ENCODE measurements at regions not wholly inside any gene's neighbourhood (a gene's known extent, or its start where the extent isn't known, plus 50 kb on each side); places are given as distances from the start of the nearest gene placed in this dataset.
A peak's percentile ranks its signal among the peaks of the same experiment; 100 is the strongest.

GRCh38 chr2:67927501-67927900 is 135.3 kb downstream of the C1D start:
- no peak for DNase-seq

DNA sequence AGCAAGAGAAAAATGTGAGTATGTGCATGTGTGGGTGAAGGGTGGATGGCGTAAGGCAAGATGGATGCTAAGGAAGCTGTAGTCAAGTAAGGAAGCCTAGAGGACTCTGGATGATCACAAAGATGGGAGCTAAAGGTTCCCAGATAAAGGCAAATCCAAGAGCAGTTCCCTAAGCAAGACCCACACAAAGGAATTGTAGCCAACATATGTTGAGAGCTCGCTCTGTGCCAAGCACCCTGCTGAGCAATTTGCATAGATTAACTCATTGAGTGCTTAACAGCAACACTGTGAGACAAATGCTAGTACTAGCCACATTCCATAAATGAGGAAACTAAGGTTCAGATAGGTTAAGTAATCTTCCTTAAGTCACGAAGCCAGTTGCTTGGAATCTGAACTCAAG is 132.6 kb downstream of the C1D start:
- DNase-seq = no peak

DNA sequence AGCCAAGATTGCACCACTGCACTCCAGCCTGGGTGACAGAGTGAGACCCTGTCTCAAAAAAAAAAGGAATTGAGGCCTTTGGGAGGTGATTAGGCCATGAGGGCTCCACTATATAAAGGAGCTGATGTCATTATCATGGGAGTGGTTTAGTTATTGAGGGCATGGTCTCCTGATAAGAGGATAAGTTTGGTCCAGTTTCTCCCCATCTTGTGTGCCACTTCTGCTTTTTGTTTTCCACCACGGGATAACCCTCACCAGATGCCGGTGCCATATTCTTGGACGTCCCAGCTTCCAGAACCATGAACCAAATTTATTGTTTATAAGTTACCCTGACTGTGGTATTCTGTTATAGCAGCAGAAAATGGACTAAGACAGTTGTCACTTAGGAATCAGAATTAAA is 125.8 kb downstream of the C1D start:
- DNase-seq = no peak

DNA sequence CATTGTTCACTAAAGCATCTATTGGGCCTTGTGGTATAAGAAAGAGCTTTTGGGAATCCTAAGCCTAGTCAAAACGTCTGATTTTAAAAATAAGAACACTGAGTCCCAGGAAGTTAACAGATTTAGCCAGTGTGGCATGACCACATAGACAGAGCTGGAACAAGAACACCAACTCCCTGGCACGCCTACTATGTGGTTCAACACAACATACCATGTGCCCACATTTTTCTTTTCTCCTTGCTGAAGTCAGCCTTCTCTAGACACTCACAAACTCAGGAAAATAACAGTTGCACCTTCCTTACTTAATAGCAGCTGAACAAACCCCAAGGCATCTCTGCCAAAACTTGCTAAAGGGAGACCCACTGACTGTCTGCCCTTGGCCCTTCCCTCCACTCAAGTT is 124.8 kb downstream of the C1D start:
- DNase-seq = no peak

- DNase-seq = no peak
These were observed 117.7 kb downstream of the C1D start for GRCh38 chr2:67945056-67945455.

- no peak for DNase-seq
These were observed 116.9 kb downstream of the C1D start for GRCh38 chr2:67945940-67946339.

GRCh38 chr2:67948057-67948456 is 114.7 kb downstream of the C1D start:
- no peak for DNase-seq

DNA sequence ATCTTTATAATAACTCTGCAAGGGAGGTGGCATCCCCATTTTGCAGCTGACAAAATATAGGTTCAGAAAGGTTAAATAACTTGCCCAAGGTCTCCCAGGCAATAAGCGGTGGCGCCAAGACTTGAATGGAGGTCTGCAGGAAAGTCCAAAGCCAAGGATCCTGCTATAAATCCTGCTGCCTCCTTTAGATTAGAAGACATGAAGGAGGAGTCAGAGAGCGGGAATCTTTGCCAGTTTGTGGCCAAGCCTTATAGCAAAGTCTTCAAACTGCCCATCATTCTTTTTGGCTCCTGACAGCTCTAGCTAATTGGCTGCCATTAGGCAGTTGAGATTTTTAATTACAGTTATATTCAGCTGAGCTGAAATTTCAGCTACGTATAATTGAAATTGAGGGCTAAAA is 114.3 kb downstream of the C1D start:
- DNase-seq = no peak

DNA sequence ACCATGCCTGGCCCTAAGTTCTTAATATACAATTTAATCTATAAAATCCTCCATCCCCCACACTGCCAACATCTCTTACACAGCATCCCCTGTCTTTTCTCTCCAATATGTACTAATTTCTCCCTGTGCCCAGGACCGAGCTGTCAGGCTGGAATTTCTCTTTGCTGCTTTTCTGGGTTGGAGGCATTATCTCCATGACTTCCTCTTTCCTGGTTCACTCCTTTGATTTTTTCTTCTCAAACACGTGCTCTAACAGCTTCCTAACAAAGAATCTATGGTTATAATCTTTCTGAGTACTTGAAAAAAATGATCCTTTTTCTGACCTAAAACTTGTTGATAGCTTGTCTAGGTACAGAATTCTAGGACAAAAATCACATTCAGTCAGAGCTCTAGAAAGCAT is 112.8 kb downstream of the C1D start:
- DNase-seq = no peak

GRCh38 chr2:67950919-67951318 is 111.9 kb downstream of the C1D start:
- no peak for DNase-seq

GRCh38 chr2:67952066-67952465 is 110.7 kb downstream of the C1D start:
- DNase-seq = no peak

DNA sequence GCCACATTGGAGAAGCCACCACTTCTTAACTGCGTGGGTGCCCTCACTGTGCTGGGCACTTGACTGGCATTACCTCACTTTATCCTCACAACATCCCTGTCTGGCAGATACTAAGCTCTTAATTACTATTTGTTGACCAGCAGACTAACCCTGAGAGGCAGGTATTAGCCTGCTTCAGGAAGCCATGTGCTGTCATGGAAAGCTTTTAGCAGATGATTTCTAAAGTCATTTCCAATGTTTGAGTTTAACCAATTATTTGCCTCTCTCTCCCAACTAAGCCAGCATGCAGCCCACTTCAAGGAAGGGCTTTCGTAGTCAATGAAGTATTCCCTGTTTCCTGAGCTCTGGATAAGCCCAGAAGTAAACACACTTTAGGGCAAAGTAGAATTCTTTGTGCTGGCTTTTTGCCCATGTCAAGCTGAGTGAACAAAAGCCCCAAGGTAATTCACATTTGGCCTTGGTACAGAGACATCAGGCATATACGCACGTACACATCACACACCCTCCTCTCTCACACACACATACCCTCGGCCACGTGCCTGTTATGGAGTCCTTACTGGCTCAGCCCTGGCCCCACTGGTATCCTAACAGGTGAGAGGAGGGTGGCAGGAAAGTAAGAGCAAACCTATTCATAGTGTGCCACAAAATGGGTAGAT is 108.6 kb downstream of the C1D start:
- DNase-seq = peak; percentile 88

DNA sequence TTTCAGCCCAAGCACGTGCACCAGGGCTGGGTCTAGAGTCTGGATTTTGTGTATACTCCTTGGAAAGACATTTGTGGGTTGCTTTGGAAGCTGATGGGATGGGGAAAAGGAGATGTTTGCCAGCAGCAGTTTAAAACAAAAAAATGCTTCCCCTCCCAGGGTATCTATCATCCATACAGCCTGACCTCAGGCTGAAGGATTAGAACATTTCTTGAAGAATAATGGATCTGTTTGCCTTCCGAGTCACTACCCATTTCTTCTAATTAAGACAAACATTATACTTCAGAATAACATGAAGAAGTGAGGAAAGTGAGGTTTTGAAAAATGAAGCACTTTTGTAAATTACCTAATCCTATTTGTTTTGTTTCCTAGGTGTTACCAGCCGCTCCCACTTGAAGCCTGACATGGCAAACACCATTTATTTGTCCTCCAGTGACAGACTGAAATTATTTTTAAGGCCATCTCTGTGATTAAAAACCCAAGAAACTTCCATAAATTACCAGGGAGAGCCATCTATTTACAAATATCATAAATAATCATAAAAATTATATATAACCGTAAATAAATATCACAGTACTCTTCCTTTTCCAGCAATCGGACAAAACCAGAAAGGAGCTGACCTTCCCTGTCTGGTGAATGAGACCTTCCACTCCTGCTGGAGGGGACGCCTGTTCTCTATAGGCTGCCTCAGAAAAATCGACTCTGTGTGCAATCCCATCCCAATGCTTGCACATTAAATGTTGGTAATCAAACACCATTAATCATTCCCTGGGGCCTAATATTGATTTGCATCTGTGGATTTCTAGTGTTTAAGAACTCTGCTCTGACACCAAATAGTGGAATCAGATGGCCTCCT is 106.8 kb downstream of the C1D start:
- DNase-seq = peak; percentile 60

GRCh38 chr2:67965246-67965645 is 97.6 kb downstream of the C1D start:
- no peak for DNase-seq

GRCh38 chr2:67970071-67970470 is 92.7 kb downstream of the C1D start:
- no peak for DNase-seq

DNA sequence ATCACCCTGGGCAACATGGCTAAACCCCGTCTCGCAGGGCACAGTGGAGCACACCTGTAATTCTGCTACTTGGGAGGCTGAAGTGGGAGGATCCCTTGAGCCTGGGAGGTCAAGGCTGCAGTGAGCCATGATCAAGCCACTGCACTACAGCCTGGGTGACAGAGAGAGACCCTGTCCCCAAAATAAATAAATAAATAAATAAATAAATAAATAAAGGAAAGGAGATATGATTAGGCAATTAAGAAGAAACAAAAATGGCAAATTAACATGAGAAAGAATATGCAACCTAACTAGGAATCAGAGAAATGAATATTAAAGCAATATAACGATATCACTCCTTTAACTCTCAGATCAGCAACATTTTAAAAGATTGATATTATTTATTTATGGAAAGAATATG is 92.3 kb downstream of the C1D start:
- no peak for DNase-seq

GRCh38 chr2:67974559-67975430 is 88.0 kb downstream of the C1D start:
- DNase-seq = no peak

DNA sequence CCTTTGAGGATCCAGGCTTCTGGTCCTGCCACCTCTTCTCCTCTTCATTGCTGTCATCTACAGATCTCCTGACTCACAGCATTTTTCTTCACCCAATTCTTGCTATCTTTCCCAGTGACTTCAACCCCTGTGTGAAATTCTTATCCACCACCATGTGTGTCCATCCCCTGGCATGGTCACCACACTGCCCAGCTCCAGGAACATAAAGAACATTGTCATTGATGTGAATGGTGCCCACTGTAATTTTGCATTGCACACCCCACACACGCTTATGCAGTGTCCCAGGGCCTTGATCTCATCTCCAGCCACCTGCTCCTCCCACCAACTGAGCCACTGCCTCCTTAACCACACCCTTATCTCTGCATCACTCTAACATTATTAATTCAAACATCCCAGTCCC is 85.3 kb downstream of the C1D start:
- DNase-seq = no peak

- no peak for DNase-seq
These were observed 79.8 kb downstream of the C1D start for GRCh38 chr2:67982956-67983355.

DNA sequence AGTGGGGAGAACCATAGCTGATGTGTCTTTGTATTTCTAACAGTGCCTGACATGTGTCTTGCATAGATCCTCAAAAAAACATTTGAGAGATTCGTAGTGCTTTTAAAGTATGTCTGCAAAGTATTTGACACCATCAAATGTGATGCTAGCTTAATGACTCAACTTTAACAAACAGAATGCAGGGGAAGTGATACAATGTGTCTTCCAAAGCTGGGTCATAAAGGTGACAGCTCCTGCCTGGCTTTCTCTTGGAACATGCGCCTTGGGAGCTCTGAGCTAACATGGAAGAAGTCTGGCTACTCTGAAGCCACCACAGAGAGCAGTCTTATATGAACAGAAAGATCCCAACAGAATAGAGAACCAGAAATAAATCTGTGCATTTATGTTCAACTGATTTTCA is 78.2 kb downstream of the C1D start:
- no peak for DNase-seq

GRCh38 chr2:67985586-67985985 is 77.2 kb downstream of the C1D start:
- DNase-seq = no peak

DNA sequence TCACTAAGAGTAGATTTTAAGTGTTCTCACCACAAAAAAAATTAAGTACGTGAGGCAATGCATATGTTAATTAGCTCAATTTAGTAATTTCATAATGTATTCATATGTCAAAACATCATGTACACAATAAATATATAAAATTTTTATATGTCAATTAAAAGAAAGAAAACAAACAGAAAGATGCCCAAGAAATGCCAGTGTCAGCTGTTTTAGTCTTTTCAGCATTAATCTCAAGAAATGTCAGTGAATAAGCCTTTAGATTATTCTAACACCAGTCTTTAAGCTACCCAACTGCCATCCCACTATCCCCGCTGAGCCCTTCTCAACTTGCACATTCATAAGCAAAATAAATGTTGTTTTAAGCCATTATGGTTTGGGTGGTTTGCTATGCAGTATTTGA is 76.5 kb downstream of the C1D start:
- DNase-seq = no peak
